ENCODE measurements at regions not wholly inside any gene's neighbourhood (a gene's known extent, or its start where the extent isn't known, plus 50 kb on each side); places are given as distances from the start of the nearest gene placed in this dataset.

GRCh38 chr4:84150177-84150576 lies 348.9 kb downstream of the NKX6-1 start:
- CTCF ChIA-PET = no interaction called here
- dilution Hi-C loops (cut with MboI; ENCODE audit: extremely low pct_ligation_motif_present, low sequenced_read_pairs) = no loop called here
- no peak for FAIRE-seq

More at GRCh38 chr4:84150177-84150576, 348.9 kb downstream of the NKX6-1 start:
- no peak for DNase-seq (ENCODE audit: low read depth, low spot score)
- no peak overlapping the region for H2AFZ ChIP-seq (ENCODE audit: low read depth, low read length)
- BruUV-seq (replicated peaks) = no TSS peak
- no peaks in the 10 kb centered on the region for H3K4me1 ChIP-seq (ENCODE audit: control insufficient read depth, extremely low read depth, insufficient read depth, low read length)
- no peaks in the 10 kb centered on the region for H3K36me3 ChIP-seq (ENCODE audit: control insufficient read depth in 2 of 2, extremely low read depth in 1 of 2, insufficient read depth in 2 of 2, low read length in 2 of 2)
- H3K9ac ChIP-seq (replicated peaks; ENCODE audit: extremely low read depth, insufficient read depth, low read length) = no peak overlapping the region
- no peaks in the 10 kb centered on the region for H3K79me2 ChIP-seq (ENCODE audit: control insufficient read depth, insufficient read depth, low read length)
- H3K27ac ChIP-seq (ENCODE audit: insufficient read depth, low read depth, low read length) = no peak overlapping the region
- H3K27me3 ChIP-seq (ENCODE audit: control insufficient read depth in 2 of 2, insufficient read depth in 2 of 2, low read length in 2 of 2) = no peaks in the 10 kb centered on the region
- H3K4me3 ChIP-seq (replicated peaks in 1 of 3; ENCODE audit: insufficient read depth in 1 of 3, low read depth in 1 of 3, low read length in 3 of 3) = no peak overlapping the region
- H3K9me3 ChIP-seq (replicated peaks; ENCODE audit: control insufficient read depth, insufficient read depth, low read length) = no peaks in the 10 kb centered on the region
- POLR2A ChIA-PET = no interaction called here
- no peak overlapping the region for H3K4me2 ChIP-seq (ENCODE audit: insufficient read depth, low read length)
- no peaks in the 10 kb centered on the region for H3K9me1 ChIP-seq (replicated peaks; ENCODE audit: control insufficient read depth, extremely low read depth, insufficient read depth, low read length)
- TF ChIP-seq FOS (IDR thresholded peaks at IDR 0.05; ENCODE audit: borderline replicate concordance, insufficient read depth, low read length) (no peak), EZH2 (IDR thresholded peaks at IDR 0.05; ENCODE audit: borderline replicate concordance, low read depth, low read length, severe bottlenecking) (no peak), CTCF (IDR thresholded peaks at IDR 0.05; ENCODE audit: extremely low read depth in 1 of 2, insufficient read depth in 1 of 2, low read depth in 1 of 2, low read length in 2 of 2) (no peak), GATA2 (IDR thresholded peaks at IDR 0.05; ENCODE audit: insufficient read depth, insufficient read length, low read depth, low read length) (no peak), JUN (IDR thresholded peaks at IDR 0.05; ENCODE audit: borderline replicate concordance, insufficient read depth, insufficient read length, low read depth) (no peak), POLR2AphosphoS5 (IDR thresholded peaks at IDR 0.05; ENCODE audit: insufficient read depth, low read depth, low read length) (no peak), POLR2A (IDR thresholded peaks at IDR 0.05; ENCODE audit: low read depth, low read length) (no peak)
- TF ChIP-seq, protein P1, sequence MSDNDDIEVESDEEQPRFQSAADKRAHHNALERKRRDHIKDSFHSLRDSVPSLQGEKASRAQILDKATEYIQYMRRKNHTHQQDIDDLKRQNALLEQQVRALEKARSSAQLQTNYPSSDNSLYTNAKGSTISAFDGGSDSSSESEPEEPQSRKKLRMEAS (IDR thresholded peaks at IDR 0.05; ENCODE audit: insufficient read depth, insufficient read length) = no peak
- intact Hi-C loops (cut with micrococcal nuclease) = no loop called here
- no peaks in the 10 kb centered on the region for H4K20me1 ChIP-seq (replicated peaks; ENCODE audit: control insufficient read depth, extremely low read depth, insufficient read depth, low read length)
